ENCODE measurements at regions not wholly inside any gene's neighbourhood (a gene's known extent, or its start where the extent isn't known, plus 50 kb on each side); places are given as distances from the start of the nearest gene placed in this dataset.
"Not testable (repeated sequence)": the region's sequence is repeated elsewhere in the genome, so short reads cannot be mapped to it uniquely, and the experiment has no call there.

- Histone ChIP-seq H3K36me3 (ENCODE audit: insufficient read depth, low read length) (no peaks in the 10 kb centered on the region), H3K27me3 (ENCODE audit: insufficient read depth, low read length) (no peaks in the 10 kb centered on the region), H2AFZ (ENCODE audit: low read length, unreplicated experiment) (no peak overlapping the region), H3K4me3 (ENCODE audit: low read depth, low read length) (no peak overlapping the region), H3K4me1 (ENCODE audit: control insufficient read depth, insufficient read depth, low read length, unreplicated experiment) (no peaks in the 10 kb centered on the region), H3K27ac (ENCODE audit: low read depth, low read length) (no peak overlapping the region), H3K79me2 (ENCODE audit: control insufficient read depth, insufficient read depth, low read length, unreplicated experiment) (no peaks in the 10 kb centered on the region)
Measured at GRCh38 chr7:84941936-84942335, 244.9 kb downstream of the SEMA3D start.

DNA sequence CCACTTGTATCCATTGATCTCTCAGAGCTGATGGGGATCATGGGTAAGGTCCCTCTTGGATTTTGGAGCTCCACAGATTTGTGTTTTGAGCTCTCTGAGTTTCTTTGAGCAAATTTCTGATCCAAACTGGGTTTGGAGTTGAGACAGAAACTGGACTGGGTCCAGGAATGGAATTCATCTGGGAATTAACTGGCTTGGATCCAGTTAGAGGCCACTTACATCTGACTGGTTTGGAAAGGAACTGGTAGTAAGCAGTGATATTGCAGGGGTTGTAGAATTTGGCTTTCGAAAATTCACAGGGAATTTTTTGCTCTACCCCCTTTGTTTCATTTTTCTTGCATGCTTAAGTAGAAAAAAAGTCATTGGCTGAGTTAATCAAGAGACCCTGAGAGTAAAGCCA lies 245.6 kb downstream of the SEMA3D start:
- no peaks in the 10 kb centered on the region for H3K27me3 ChIP-seq (ENCODE audit: insufficient read depth, low read length)
- H3K4me3 ChIP-seq (ENCODE audit: low read depth, low read length), result no peak overlapping the region
- H2AFZ ChIP-seq (ENCODE audit: low read length, unreplicated experiment), result no peak overlapping the region
- H3K27ac ChIP-seq (ENCODE audit: low read depth, low read length), result no peak overlapping the region
- no peaks in the 10 kb centered on the region for H3K36me3 ChIP-seq (ENCODE audit: insufficient read depth, low read length)
- H3K4me1 ChIP-seq (ENCODE audit: control insufficient read depth, insufficient read depth, low read length, unreplicated experiment), result no peaks in the 10 kb centered on the region
- H3K79me2 ChIP-seq (ENCODE audit: control insufficient read depth, insufficient read depth, low read length, unreplicated experiment), result no peaks in the 10 kb centered on the region

GRCh38 chr7:84939888-84940287 lies 247.0 kb downstream of the SEMA3D start:
- Histone ChIP-seq H3K4me1 (ENCODE audit: control insufficient read depth, insufficient read depth, low read length, unreplicated experiment) (no peaks in the 10 kb centered on the region), H3K27ac (ENCODE audit: low read depth, low read length) (no peak overlapping the region), H2AFZ (ENCODE audit: low read length, unreplicated experiment) (no peak overlapping the region), H3K27me3 (ENCODE audit: insufficient read depth, low read length) (no peaks in the 10 kb centered on the region), H3K36me3 (ENCODE audit: insufficient read depth, low read length) (no peaks in the 10 kb centered on the region), H3K4me3 (ENCODE audit: low read depth, low read length) (no peak overlapping the region), H3K79me2 (ENCODE audit: control insufficient read depth, insufficient read depth, low read length, unreplicated experiment) (no peaks in the 10 kb centered on the region)

DNA sequence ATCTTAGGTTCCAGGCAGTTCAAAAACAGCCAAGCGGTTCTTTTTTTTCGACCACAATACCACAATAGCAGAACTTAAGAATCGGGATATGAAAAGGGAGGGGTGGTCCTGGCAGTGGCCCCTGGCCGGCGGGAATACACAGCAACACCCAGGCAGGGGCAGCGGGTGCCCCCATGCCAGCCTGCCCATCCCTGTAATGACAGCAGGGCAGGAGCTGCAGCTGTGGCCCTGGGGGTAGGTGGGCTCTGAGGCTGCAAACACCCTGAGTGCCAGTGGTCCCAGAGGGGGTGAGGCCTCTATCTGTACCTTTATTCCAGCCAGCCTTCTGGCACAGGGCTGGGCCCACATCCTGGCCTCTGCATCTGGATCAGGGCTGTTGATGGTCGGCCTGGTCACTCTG lies 247.4 kb downstream of the SEMA3D start:
- Histone ChIP-seq H3K27me3 (ENCODE audit: insufficient read depth, low read length) (no peaks in the 10 kb centered on the region), H3K4me1 (ENCODE audit: control insufficient read depth, insufficient read depth, low read length, unreplicated experiment) (no peaks in the 10 kb centered on the region), H3K79me2 (ENCODE audit: control insufficient read depth, insufficient read depth, low read length, unreplicated experiment) (no peaks in the 10 kb centered on the region), H2AFZ (ENCODE audit: low read length, unreplicated experiment) (no peak overlapping the region), H3K4me3 (ENCODE audit: low read depth, low read length) (no peak overlapping the region), H3K27ac (ENCODE audit: low read depth, low read length) (no peak overlapping the region), H3K36me3 (ENCODE audit: insufficient read depth, low read length) (no peaks in the 10 kb centered on the region)

DNA sequence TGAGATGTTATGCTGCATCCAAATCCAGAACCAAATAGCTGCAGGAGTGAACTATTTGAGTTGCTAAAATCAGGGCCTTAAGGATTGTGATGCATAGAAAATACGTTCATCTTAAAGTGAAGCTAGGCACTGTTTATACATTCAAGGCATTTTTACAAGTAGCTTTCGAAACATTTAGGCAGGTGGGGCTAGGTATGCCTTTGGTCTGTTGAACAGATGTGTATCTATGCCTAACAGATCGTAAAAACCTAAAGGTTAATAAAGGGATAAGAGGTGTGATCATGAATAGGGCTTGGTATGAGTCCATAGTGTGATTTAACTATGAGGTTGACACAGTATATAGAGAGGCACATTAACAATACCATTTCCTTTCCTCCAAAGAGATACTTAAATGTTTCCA lies 262.5 kb downstream of the SEMA3D start:
- no peaks in the 10 kb centered on the region for H3K79me2 ChIP-seq (ENCODE audit: control insufficient read depth, insufficient read depth, low read length, unreplicated experiment)
- H3K27ac ChIP-seq (ENCODE audit: low read depth, low read length), result no peak overlapping the region
- H3K36me3 ChIP-seq (ENCODE audit: insufficient read depth, low read length), result no peaks in the 10 kb centered on the region
- no peak overlapping the region for H3K4me3 ChIP-seq (ENCODE audit: low read depth, low read length)
- no peak overlapping the region for H2AFZ ChIP-seq (ENCODE audit: low read length, unreplicated experiment)
- H3K27me3 ChIP-seq (ENCODE audit: insufficient read depth, low read length), result no peaks in the 10 kb centered on the region
- no peaks in the 10 kb centered on the region for H3K4me1 ChIP-seq (ENCODE audit: control insufficient read depth, insufficient read depth, low read length, unreplicated experiment)

DNA sequence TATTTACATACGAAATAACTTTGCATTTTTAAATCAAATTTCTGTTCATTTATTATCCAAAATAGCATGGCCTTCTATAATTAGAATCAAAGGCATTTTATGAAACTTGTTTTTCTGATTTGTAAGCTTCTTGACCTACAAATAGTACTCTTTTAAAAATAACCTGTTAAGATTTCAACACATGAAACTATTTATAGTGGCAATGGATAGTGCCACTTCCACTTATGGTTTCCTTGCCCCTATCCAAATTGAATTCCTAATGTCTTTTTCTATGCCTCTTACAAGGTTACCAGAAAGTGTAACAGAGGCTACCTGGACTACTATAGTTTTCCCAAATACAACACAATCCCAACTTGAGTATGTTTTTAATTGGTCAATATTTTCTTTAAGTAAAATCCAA lies 263.5 kb downstream of the SEMA3D start:
- no peak overlapping the region for H3K4me3 ChIP-seq (ENCODE audit: low read depth, low read length)
- H3K36me3 ChIP-seq (ENCODE audit: insufficient read depth, low read length), result no peaks in the 10 kb centered on the region
- H3K27ac ChIP-seq (ENCODE audit: low read depth, low read length), result no peak overlapping the region
- H2AFZ ChIP-seq (ENCODE audit: low read length, unreplicated experiment), result no peak overlapping the region
- H3K79me2 ChIP-seq (ENCODE audit: control insufficient read depth, insufficient read depth, low read length, unreplicated experiment), result no peaks in the 10 kb centered on the region
- H3K4me1 ChIP-seq (ENCODE audit: control insufficient read depth, insufficient read depth, low read length, unreplicated experiment), result no peaks in the 10 kb centered on the region
- H3K27me3 ChIP-seq (ENCODE audit: insufficient read depth, low read length), result no peaks in the 10 kb centered on the region

- H3K36me3 ChIP-seq (ENCODE audit: insufficient read depth, low read length), result no peaks in the 10 kb centered on the region
- no peaks in the 10 kb centered on the region for H3K27me3 ChIP-seq (ENCODE audit: insufficient read depth, low read length)
- H3K4me3 ChIP-seq (ENCODE audit: low read depth, low read length), result no peak overlapping the region
- no peak overlapping the region for H2AFZ ChIP-seq (ENCODE audit: low read length, unreplicated experiment)
- no peak overlapping the region for H3K27ac ChIP-seq (ENCODE audit: low read depth, low read length)
- no peaks in the 10 kb centered on the region for H3K79me2 ChIP-seq (ENCODE audit: control insufficient read depth, insufficient read depth, low read length, unreplicated experiment)
- no peaks in the 10 kb centered on the region for H3K4me1 ChIP-seq (ENCODE audit: control insufficient read depth, insufficient read depth, low read length, unreplicated experiment)
Measured at GRCh38 chr7:84921154-84921553, 265.7 kb downstream of the SEMA3D start.

DNA sequence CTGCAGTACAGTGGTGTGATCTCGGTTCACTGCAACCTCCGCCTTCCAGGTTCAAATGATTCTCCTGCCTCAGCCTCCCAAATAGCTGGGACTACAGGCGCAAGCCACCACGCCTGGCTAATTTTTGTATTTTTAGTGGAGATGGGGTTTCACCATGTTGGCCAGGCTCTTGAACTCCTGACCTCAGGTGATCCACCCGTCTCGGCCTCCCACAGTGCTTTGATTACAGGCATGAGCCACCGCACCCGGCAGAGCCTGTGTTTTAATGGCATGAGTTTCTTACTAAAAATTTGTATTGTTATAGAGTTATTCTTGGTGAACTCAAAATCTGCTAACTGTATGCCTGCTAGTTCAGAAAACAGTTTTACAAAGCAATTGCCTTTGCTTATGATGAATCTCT lies 269.9 kb downstream of the SEMA3D start:
- not testable (repeated sequence) for H3K4me1 ChIP-seq (ENCODE audit: control insufficient read depth, insufficient read depth, low read length, unreplicated experiment); H3K27ac ChIP-seq (ENCODE audit: low read depth, low read length); H3K36me3 ChIP-seq (ENCODE audit: insufficient read depth, low read length); H3K4me3 ChIP-seq (ENCODE audit: low read depth, low read length); H2AFZ ChIP-seq (ENCODE audit: low read length, unreplicated experiment); H3K79me2 ChIP-seq (ENCODE audit: control insufficient read depth, insufficient read depth, low read length, unreplicated experiment); H3K27me3 ChIP-seq (ENCODE audit: insufficient read depth, low read length)

DNA sequence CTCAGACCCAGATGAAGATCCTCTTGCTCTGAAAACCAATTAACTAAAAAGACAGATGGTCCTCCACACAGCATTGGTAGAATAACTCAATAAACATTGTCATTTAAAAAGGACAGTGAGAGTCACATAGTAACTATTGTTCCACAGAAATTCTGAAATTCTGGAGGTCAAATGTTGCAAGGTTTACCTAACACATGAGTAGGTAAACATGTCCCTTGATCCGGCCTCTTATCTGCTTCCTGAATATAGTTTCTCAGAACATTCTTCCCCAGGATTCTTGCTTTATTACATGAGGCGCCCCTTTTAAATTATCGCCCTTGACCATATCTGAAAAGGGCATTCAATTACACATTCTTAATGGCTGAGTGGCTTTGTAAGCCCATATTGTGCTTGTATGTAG lies 270.7 kb downstream of the SEMA3D start:
- H3K27ac ChIP-seq (ENCODE audit: low read depth, low read length), result no peak overlapping the region
- no peaks in the 10 kb centered on the region for H3K36me3 ChIP-seq (ENCODE audit: insufficient read depth, low read length)
- H3K27me3 ChIP-seq (ENCODE audit: insufficient read depth, low read length), result no peaks in the 10 kb centered on the region
- no peak overlapping the region for H2AFZ ChIP-seq (ENCODE audit: low read length, unreplicated experiment)
- H3K4me1 ChIP-seq (ENCODE audit: control insufficient read depth, insufficient read depth, low read length, unreplicated experiment), result peaks cover 8% of the 10 kb centered on the region
- H3K4me3 ChIP-seq (ENCODE audit: low read depth, low read length), result no peak overlapping the region
- no peaks in the 10 kb centered on the region for H3K79me2 ChIP-seq (ENCODE audit: control insufficient read depth, insufficient read depth, low read length, unreplicated experiment)

GRCh38 chr7:84914598-84914997 lies 272.3 kb downstream of the SEMA3D start:
- no peaks in the 10 kb centered on the region for H3K36me3 ChIP-seq (ENCODE audit: insufficient read depth, low read length)
- no peak overlapping the region for H3K4me3 ChIP-seq (ENCODE audit: low read depth, low read length)
- no peaks in the 10 kb centered on the region for H3K79me2 ChIP-seq (ENCODE audit: control insufficient read depth, insufficient read depth, low read length, unreplicated experiment)
- H2AFZ ChIP-seq (ENCODE audit: low read length, unreplicated experiment), result no peak overlapping the region
- H3K27me3 ChIP-seq (ENCODE audit: insufficient read depth, low read length), result no peaks in the 10 kb centered on the region
- H3K4me1 ChIP-seq (ENCODE audit: control insufficient read depth, insufficient read depth, low read length, unreplicated experiment), result peaks cover 8% of the 10 kb centered on the region
- no peak overlapping the region for H3K27ac ChIP-seq (ENCODE audit: low read depth, low read length)

DNA sequence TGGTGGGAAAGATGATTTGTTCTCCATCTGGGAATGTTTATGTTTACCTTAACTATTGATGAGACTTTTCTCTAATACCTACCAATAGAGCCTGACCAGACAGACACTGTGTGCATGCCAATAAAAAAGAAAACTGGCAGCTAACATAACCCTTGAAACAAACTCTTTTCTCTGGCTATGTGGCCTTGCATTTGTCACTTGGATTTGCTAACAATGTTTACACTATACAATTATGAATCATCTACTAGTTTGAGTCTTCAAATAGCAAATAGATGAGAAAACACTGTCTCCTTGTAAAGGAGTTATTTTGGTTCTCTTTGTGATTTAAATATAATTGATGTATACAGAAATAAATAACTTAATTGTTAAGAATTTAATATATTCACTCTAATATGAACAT lies 273.1 kb downstream of the SEMA3D start:
- peak overlapping the region; percentile 31; the same call in 1 of the 2 replicates for H3K27ac ChIP-seq (ENCODE audit: low read depth, low read length)
- peak overlapping the region; percentile 99 for H2AFZ ChIP-seq (ENCODE audit: low read length, unreplicated experiment)
- H3K36me3 ChIP-seq (ENCODE audit: insufficient read depth, low read length), result no peaks in the 10 kb centered on the region
- no peaks in the 10 kb centered on the region for H3K27me3 ChIP-seq (ENCODE audit: insufficient read depth, low read length)
- H3K79me2 ChIP-seq (ENCODE audit: control insufficient read depth, insufficient read depth, low read length, unreplicated experiment), result no peaks in the 10 kb centered on the region
- peak overlapping the region; percentile 49 for H3K4me3 ChIP-seq (ENCODE audit: low read depth, low read length)
- peaks cover 8% of the 10 kb centered on the region for H3K4me1 ChIP-seq (ENCODE audit: control insufficient read depth, insufficient read depth, low read length, unreplicated experiment)
